ENCODE measurements at regions not wholly inside any gene's neighbourhood (a gene's known extent, or its start where the extent isn't known, plus 50 kb on each side); places are given as distances from the start of the nearest gene placed in this dataset.

- no peaks in the 10 kb centered on the region for H3K79me2 ChIP-seq (ENCODE audit: insufficient read depth, low read length)
- no peaks in the 10 kb centered on the region for H4K20me1 ChIP-seq (ENCODE audit: insufficient read depth, low read length)
- H3K9me3 ChIP-seq (ENCODE audit: low read length): no peaks in the 10 kb centered on the region
- no peak overlapping the region for H3K27ac ChIP-seq (ENCODE audit: low read depth, low read length, poor library complexity, severe bottlenecking)
- H2AFZ ChIP-seq (ENCODE audit: low read length): no peak overlapping the region
- no peaks in the 10 kb centered on the region for H3K27me3 ChIP-seq (ENCODE audit: insufficient read depth, low read length)
- no peaks in the 10 kb centered on the region for H3F3A ChIP-seq (ENCODE audit: insufficient read depth, low read length)
- TF ChIP-seq, protein P1, sequence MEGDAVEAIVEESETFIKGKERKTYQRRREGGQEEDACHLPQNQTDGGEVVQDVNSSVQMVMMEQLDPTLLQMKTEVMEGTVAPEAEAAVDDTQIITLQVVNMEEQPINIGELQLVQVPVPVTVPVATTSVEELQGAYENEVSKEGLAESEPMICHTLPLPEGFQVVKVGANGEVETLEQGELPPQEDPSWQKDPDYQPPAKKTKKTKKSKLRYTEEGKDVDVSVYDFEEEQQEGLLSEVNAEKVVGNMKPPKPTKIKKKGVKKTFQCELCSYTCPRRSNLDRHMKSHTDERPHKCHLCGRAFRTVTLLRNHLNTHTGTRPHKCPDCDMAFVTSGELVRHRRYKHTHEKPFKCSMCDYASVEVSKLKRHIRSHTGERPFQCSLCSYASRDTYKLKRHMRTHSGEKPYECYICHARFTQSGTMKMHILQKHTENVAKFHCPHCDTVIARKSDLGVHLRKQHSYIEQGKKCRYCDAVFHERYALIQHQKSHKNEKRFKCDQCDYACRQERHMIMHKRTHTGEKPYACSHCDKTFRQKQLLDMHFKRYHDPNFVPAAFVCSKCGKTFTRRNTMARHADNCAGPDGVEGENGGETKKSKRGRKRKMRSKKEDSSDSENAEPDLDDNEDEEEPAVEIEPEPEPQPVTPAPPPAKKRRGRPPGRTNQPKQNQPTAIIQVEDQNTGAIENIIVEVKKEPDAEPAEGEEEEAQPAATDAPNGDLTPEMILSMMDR (IDR thresholded peaks at IDR 0.05; ENCODE audit: low read length): no peak
- no peak for TF ChIP-seq EZH2 (IDR thresholded peaks at IDR 0.05; ENCODE audit: borderline replicate concordance, low read length)
- H3K4me2 ChIP-seq (ENCODE audit: low read length): no peak overlapping the region
- no peak overlapping the region for H3K4me3 ChIP-seq (ENCODE audit: low read depth, low read length, poor library complexity, severe bottlenecking)
- no peaks in the 10 kb centered on the region for H3K36me3 ChIP-seq (ENCODE audit: insufficient read depth, low read length)
- H3K9ac ChIP-seq (ENCODE audit: low read length): no peak overlapping the region
- no peaks in the 10 kb centered on the region for H3K9me2 ChIP-seq (ENCODE audit: low read depth, low read length)
- H3K4me1 ChIP-seq (ENCODE audit: insufficient read depth, low read length, severe bottlenecking): no peaks in the 10 kb centered on the region
Measured at GRCh38 chr12:104850781-104851180, 107.3 kb downstream of the SLC41A2 start.

DNA sequence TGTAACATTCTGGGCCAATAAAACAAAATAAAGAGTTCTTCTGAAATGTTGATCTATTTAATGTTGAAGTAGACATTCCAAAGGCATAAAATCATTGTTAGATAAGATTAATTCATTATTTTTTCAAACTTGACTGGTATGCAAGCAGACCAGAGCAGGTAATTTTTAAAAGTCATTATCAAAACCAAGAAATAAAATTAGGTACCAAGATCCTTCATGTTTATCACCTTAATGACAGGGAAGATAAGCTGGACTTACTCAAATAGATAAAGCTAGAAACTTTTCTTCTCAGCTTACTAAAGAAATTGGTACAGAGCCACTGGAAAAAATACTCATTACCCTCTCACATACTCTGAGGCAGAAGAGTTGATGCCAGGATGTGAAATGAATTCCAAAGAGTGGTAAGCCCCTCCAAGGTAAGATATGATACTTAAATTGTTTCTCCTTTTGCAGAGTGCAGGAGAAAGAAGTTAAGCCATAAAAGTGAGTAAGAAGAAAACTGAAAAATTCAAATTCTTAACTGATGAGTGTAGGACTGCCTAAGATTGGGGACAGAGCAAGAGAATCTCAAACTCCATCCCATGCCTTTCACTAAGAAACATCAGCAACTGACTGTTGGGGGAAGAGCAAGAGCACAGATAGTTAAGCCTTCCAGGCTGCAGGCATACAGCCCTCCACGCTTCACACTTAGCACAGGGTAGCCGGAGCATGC lies 111.9 kb downstream of the SLC41A2 start:
- no peak overlapping the region for H3K27ac ChIP-seq (ENCODE audit: low read depth, low read length, poor library complexity, severe bottlenecking)
- TF ChIP-seq, protein P1 (IDR thresholded peaks at IDR 0.05; ENCODE audit: low read length): no peak
- no peak for TF ChIP-seq EZH2 (IDR thresholded peaks at IDR 0.05; ENCODE audit: borderline replicate concordance, low read length)
- no peak overlapping the region for H3K4me2 ChIP-seq (ENCODE audit: low read length)
- no peaks in the 10 kb centered on the region for H3K36me3 ChIP-seq (ENCODE audit: insufficient read depth, low read length)
- H3K27me3 ChIP-seq (ENCODE audit: insufficient read depth, low read length): no peaks in the 10 kb centered on the region
- H4K20me1 ChIP-seq (ENCODE audit: insufficient read depth, low read length): no peaks in the 10 kb centered on the region
- H3K4me3 ChIP-seq (ENCODE audit: low read depth, low read length, poor library complexity, severe bottlenecking): no peak overlapping the region
- H3K9me3 ChIP-seq (ENCODE audit: low read length): no peaks in the 10 kb centered on the region
- no peaks in the 10 kb centered on the region for H3K9me2 ChIP-seq (ENCODE audit: low read depth, low read length)
- H3K4me1 ChIP-seq (ENCODE audit: insufficient read depth, low read length, severe bottlenecking): no peaks in the 10 kb centered on the region
- no peak overlapping the region for H2AFZ ChIP-seq (ENCODE audit: low read length)
- H3K9ac ChIP-seq (ENCODE audit: low read length): no peak overlapping the region
- no peaks in the 10 kb centered on the region for H3K79me2 ChIP-seq (ENCODE audit: insufficient read depth, low read length)
- H3F3A ChIP-seq (ENCODE audit: insufficient read depth, low read length): no peaks in the 10 kb centered on the region

GRCh38 chr12:104844123-104844522 lies 114.0 kb downstream of the SLC41A2 start:
- Histone ChIP-seq H3K9me3 (ENCODE audit: low read length) (no peaks in the 10 kb centered on the region), H3K9ac (ENCODE audit: low read length) (no peak overlapping the region), H3F3A (ENCODE audit: insufficient read depth, low read length) (no peaks in the 10 kb centered on the region), H3K4me1 (ENCODE audit: insufficient read depth, low read length, severe bottlenecking) (no peaks in the 10 kb centered on the region), H3K4me3 (ENCODE audit: low read depth, low read length, poor library complexity, severe bottlenecking) (no peak overlapping the region), H3K27me3 (ENCODE audit: insufficient read depth, low read length) (no peaks in the 10 kb centered on the region), H4K20me1 (ENCODE audit: insufficient read depth, low read length) (no peaks in the 10 kb centered on the region), H3K36me3 (ENCODE audit: insufficient read depth, low read length) (no peaks in the 10 kb centered on the region), H3K9me2 (ENCODE audit: low read depth, low read length) (no peaks in the 10 kb centered on the region), H3K27ac (ENCODE audit: low read depth, low read length, poor library complexity, severe bottlenecking) (no peak overlapping the region), H3K4me2 (ENCODE audit: low read length) (no peak overlapping the region), H2AFZ (ENCODE audit: low read length) (no peak overlapping the region), H3K79me2 (ENCODE audit: insufficient read depth, low read length) (no peaks in the 10 kb centered on the region)
- no peak for TF ChIP-seq EZH2 (IDR thresholded peaks at IDR 0.05; ENCODE audit: borderline replicate concordance, low read length)
- TF ChIP-seq, protein P1 (IDR thresholded peaks at IDR 0.05; ENCODE audit: low read length): no peak

Data from OCI-LY1 (cell line).